ENCODE measurements at regions not wholly inside any gene's neighbourhood (a gene's known extent, or its start where the extent isn't known, plus 50 kb on each side); places are given as distances from the start of the nearest gene placed in this dataset.

DNA sequence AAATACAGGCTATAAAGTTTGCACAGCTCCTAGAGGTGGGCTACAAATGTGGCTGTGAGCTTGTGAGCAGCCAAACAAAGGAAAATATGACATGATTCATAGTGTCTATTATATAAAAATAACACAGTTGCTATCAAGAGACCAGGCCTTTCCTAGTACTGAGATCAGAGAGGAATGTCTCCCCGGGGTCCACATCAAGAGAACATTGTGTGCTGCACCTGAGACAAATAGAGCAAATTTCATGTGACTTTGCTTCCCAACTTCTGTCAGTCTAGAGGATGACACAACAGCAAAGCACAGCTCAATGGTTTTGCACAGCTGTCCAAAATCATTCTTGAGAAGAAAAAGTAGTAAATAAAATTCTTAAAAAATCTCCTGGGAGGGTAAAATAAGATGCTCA, 297.5 kb upstream of the PRKD1 start:
- Histone ChIP-seq H3K9me3 (ENCODE audit: control insufficient read depth, low read length) (no peaks in the 10 kb centered on the region), H3K4me3 (ENCODE audit: low read length in 2 of 2) (no peak overlapping the region), H3K27me3 (ENCODE audit: control insufficient read depth in 1 of 2, insufficient read depth in 2 of 2, low read length in 1 of 2) (no peaks in the 10 kb centered on the region), H3K36me3 (ENCODE audit: control insufficient read depth in 1 of 2, insufficient read depth in 2 of 2, low read length in 1 of 2) (no peaks in the 10 kb centered on the region), H3K27ac (ENCODE audit: low read depth in 1 of 2, low read length in 2 of 2) (peak overlapping the region; percentile 50 to 85), H3K4me1 (ENCODE audit: control insufficient read depth in 1 of 2, insufficient read depth in 2 of 2, low read length in 2 of 2) (peaks cover 10 to 17% of the 10 kb centered on the region in 2 donors)
- DNase-seq = no peak
- ATAC-seq (ENCODE audit: low FRiP score) = no peak
- 16 to 32% methylated on average over 1 of the region's 1 CpG for WGBS, 2 donors
- intact Hi-C loops (cut with DNase I) = loop anchor here (2.0 to 10.0 kb wide), 2 partner anchors 30 to 300 kb away; partner anchors contain the start of gene PRKD1 (in 1 of the 2)

DNA sequence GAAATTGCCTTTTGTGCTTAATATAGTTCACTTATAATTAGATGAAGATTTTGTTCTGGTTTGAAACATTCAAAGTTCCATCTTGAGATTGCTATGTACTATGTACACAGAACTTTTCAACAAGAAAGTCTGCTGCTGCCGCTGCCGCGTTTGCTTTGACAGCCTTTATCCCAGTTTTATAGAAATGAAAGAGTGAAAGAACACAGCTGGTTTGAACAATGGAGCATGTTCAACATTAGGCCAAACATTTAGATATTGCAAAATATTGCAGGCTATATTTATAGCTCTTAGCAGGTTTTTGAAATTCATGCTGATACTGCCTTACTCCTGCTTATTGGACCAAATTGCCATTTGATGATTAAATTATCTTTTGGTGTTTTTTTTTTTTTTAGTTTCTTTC, 299.8 kb upstream of the PRKD1 start:
- ATAC-seq (ENCODE audit: low FRiP score) = peak; percentile 36
- 7 to 8% methylated on average over 3 of the region's 3 CpGs for WGBS, 2 donors
- peak overlapping the region in 1 of 2 donors; percentile 36 for H3K27ac ChIP-seq (ENCODE audit: low read depth in 1 of 2, low read length in 2 of 2)
- H3K36me3 ChIP-seq (ENCODE audit: control insufficient read depth in 1 of 2, insufficient read depth in 2 of 2, low read length in 1 of 2) = no peaks in the 10 kb centered on the region
- DNase-seq = no peak
- peaks cover 9 to 15% of the 10 kb centered on the region in 2 donors for H3K4me1 ChIP-seq (ENCODE audit: control insufficient read depth in 1 of 2, insufficient read depth in 2 of 2, low read length in 2 of 2)
- H3K27me3 ChIP-seq (ENCODE audit: control insufficient read depth in 1 of 2, insufficient read depth in 2 of 2, low read length in 1 of 2) = no peaks in the 10 kb centered on the region
- intact Hi-C loops (cut with DNase I) = loop anchor here in 1 of 2 donors (10.0 kb wide), 1 partner anchor 303 kb away; the partner anchor contains the start of gene PRKD1
- H3K4me3 ChIP-seq (ENCODE audit: low read length in 2 of 2) = no peak overlapping the region
- H3K9me3 ChIP-seq (ENCODE audit: control insufficient read depth, low read length) = no peaks in the 10 kb centered on the region

DNA sequence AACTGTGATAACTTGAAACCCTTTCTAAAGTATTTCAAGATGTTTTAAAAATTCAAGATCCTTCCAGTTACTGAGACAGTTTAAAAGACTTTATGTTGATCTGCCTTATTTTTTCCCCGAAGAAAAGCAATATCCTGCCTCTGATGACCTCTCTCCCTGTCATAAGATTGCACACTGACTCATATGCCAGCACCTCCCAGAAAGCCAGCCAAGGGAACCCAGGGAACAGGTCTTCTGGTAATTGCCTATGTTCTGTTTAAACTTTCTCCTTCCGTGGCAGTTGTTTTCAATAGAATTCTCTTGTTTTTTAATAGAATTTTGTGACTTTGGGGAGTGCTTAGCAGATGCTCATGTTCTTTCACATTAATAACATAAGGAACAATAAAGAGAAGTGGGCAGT, 300.2 kb upstream of the PRKD1 start:
- ATAC-seq (ENCODE audit: low FRiP score) = no peak
- peak in 1 of 2 donors; percentile 50 for DNase-seq
- no peak overlapping the region for H3K4me3 ChIP-seq (ENCODE audit: low read length in 2 of 2)
- WGBS, 2 donors = 3 to 5% methylated on average over 2 of the region's 2 CpGs
- no peaks in the 10 kb centered on the region for H3K9me3 ChIP-seq (ENCODE audit: control insufficient read depth, low read length)
- H3K27ac ChIP-seq (ENCODE audit: low read depth in 1 of 2, low read length in 2 of 2) = peak overlapping the region; percentile 36 to 84
- intact Hi-C loops (cut with DNase I) = loop anchor here in 1 of 2 donors (10.0 kb wide), 1 partner anchor 303 kb away; the partner anchor contains the start of gene PRKD1
- no peaks in the 10 kb centered on the region for H3K27me3 ChIP-seq (ENCODE audit: control insufficient read depth in 1 of 2, insufficient read depth in 2 of 2, low read length in 1 of 2)
- H3K4me1 ChIP-seq (ENCODE audit: control insufficient read depth in 1 of 2, insufficient read depth in 2 of 2, low read length in 2 of 2) = peaks cover 9 to 12% of the 10 kb centered on the region in 2 donors
- no peaks in the 10 kb centered on the region for H3K36me3 ChIP-seq (ENCODE audit: control insufficient read depth in 1 of 2, insufficient read depth in 2 of 2, low read length in 1 of 2)

DNA sequence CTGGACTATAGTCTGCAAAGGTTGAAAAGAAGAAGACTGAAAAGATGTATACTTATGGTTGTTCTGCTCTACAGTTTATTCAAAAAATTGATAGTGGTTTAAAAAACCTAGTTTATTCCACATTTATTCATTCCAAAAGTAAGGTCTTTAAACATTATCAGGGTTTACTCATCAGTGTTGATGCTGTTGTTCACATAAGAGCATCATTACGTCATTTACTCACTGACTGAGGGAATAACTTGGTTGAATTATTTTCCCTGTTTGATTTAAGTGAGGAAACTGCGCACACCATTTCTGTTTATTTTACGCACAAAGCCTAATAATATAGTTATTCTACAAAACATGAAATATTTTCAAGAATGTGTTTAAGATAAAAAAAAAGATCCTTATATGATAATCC, 303.1 kb upstream of the PRKD1 start:
- 96 to 98% methylated on average over 3 of the region's 3 CpGs for WGBS, 2 donors
- peaks cover 3 to 5% of the 10 kb centered on the region in 2 donors for H3K4me1 ChIP-seq (ENCODE audit: control insufficient read depth in 1 of 2, insufficient read depth in 2 of 2, low read length in 2 of 2)
- H3K36me3 ChIP-seq (ENCODE audit: control insufficient read depth in 1 of 2, insufficient read depth in 2 of 2, low read length in 1 of 2) = no peaks in the 10 kb centered on the region
- no peak for DNase-seq
- no peak overlapping the region for H3K27ac ChIP-seq (ENCODE audit: low read depth in 1 of 2, low read length in 2 of 2)
- no peak for ATAC-seq (ENCODE audit: low FRiP score)
- intact Hi-C loops (cut with DNase I) = no loop called here
- H3K4me3 ChIP-seq (ENCODE audit: low read length in 2 of 2) = no peak overlapping the region
- no peaks in the 10 kb centered on the region for H3K27me3 ChIP-seq (ENCODE audit: control insufficient read depth in 1 of 2, insufficient read depth in 2 of 2, low read length in 1 of 2)
- H3K9me3 ChIP-seq (ENCODE audit: control insufficient read depth, low read length) = no peaks in the 10 kb centered on the region

DNA sequence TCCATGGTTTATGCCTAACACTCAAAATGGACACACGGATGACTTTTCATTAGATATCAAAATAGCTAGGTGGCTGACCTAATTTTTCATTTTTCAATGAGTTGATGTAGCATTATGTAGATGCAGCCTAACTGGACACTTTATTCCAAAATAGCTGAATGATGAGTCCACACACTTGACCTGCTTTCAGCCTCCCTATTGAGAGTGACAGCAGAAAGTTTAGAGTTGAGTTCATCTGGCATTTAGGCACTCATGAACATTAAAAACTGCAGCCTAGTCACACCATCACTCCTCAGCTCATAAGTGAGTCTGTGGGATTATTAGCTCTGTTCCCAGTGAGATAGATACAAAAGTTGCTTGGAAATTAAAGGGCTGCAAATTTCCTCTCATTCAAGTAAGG, 307.3 kb upstream of the PRKD1 start:
- H3K36me3 ChIP-seq (ENCODE audit: control insufficient read depth in 1 of 2, insufficient read depth in 2 of 2, low read length in 1 of 2) = no peaks in the 10 kb centered on the region
- H3K27ac ChIP-seq (ENCODE audit: low read depth in 1 of 2, low read length in 2 of 2) = no peak overlapping the region
- H3K4me3 ChIP-seq (ENCODE audit: low read length in 2 of 2) = no peak overlapping the region
- intact Hi-C loops (cut with DNase I) = no loop called here
- H3K9me3 ChIP-seq (ENCODE audit: control insufficient read depth, low read length) = no peaks in the 10 kb centered on the region
- DNase-seq = no peak
- no peaks in the 10 kb centered on the region for H3K4me1 ChIP-seq (ENCODE audit: control insufficient read depth in 1 of 2, insufficient read depth in 2 of 2, low read length in 2 of 2)
- no peaks in the 10 kb centered on the region for H3K27me3 ChIP-seq (ENCODE audit: control insufficient read depth in 1 of 2, insufficient read depth in 2 of 2, low read length in 1 of 2)
- ATAC-seq (ENCODE audit: low FRiP score) = no peak
- WGBS, 2 donors = 92 to 100% methylated on average over 1 of the region's 1 CpG

DNA sequence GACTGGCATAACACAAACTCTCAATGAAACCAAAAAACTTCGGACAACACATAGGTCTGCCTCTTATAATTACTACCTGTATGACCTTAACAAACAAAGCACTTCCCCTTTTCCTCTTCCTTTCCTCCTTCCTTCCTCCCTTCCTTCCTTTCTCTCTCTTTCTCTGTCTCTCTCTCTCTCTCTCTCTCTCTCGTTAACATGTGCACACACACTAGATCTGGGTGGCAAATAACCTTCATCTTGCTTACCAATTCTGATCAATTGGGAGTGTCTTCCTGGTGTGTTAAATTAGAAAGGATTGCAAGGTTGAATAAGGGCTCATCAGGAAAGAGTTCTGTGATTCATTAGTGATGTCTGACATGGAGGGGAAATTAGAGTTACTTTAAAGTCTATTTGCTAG, 307.8 kb upstream of the PRKD1 start:
- H3K4me1 ChIP-seq (ENCODE audit: control insufficient read depth in 1 of 2, insufficient read depth in 2 of 2, low read length in 2 of 2) = no peaks in the 10 kb centered on the region
- H3K27me3 ChIP-seq (ENCODE audit: control insufficient read depth in 1 of 2, insufficient read depth in 2 of 2, low read length in 1 of 2) = no peaks in the 10 kb centered on the region
- intact Hi-C loops (cut with DNase I) = no loop called here
- WGBS, 2 donors = 93 to 95% methylated on average over 2 of the region's 2 CpGs
- no peaks in the 10 kb centered on the region for H3K9me3 ChIP-seq (ENCODE audit: control insufficient read depth, low read length)
- no peak overlapping the region for H3K4me3 ChIP-seq (ENCODE audit: low read length in 2 of 2)
- no peak for ATAC-seq (ENCODE audit: low FRiP score)
- DNase-seq = no peak
- no peaks in the 10 kb centered on the region for H3K36me3 ChIP-seq (ENCODE audit: control insufficient read depth in 1 of 2, insufficient read depth in 2 of 2, low read length in 1 of 2)
- no peak overlapping the region for H3K27ac ChIP-seq (ENCODE audit: low read depth in 1 of 2, low read length in 2 of 2)

DNA sequence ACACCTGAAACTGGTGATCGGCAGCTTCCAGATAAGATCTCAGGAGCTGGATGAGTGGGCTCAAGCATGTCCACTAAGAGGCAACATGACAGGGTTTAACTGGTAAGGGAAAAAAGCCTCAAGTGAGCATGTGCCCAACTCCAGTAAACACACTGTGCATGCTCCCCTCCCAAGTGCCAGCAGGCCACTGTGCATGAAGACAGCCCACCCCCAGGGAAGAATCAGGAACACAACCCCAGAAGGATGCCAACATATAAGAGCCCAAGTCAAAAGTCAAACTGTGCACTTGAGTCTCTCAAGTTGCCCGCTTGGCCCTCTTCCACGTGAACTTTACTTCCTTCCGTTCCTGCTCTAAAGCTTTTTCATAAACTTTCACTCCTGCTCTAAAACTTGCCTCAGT, 311.3 kb upstream of the PRKD1 start:
- no peaks in the 10 kb centered on the region for H3K36me3 ChIP-seq (ENCODE audit: control insufficient read depth in 1 of 2, insufficient read depth in 2 of 2, low read length in 1 of 2)
- no peaks in the 10 kb centered on the region for H3K9me3 ChIP-seq (ENCODE audit: control insufficient read depth, low read length)
- DNase-seq (no peak), ATAC-seq (ENCODE audit: low FRiP score) (no peak)
- H3K27ac ChIP-seq (ENCODE audit: low read depth in 1 of 2, low read length in 2 of 2) = no peak overlapping the region
- H3K4me1 ChIP-seq (ENCODE audit: control insufficient read depth in 1 of 2, insufficient read depth in 2 of 2, low read length in 2 of 2) = no peaks in the 10 kb centered on the region
- intact Hi-C loops (cut with DNase I) = no loop called here
- no peak overlapping the region for H3K4me3 ChIP-seq (ENCODE audit: low read length in 2 of 2)
- no peaks in the 10 kb centered on the region for H3K27me3 ChIP-seq (ENCODE audit: control insufficient read depth in 1 of 2, insufficient read depth in 2 of 2, low read length in 1 of 2)
- WGBS, 2 donors = 91 to 97% methylated on average over 4 of the region's 4 CpGs

DNA sequence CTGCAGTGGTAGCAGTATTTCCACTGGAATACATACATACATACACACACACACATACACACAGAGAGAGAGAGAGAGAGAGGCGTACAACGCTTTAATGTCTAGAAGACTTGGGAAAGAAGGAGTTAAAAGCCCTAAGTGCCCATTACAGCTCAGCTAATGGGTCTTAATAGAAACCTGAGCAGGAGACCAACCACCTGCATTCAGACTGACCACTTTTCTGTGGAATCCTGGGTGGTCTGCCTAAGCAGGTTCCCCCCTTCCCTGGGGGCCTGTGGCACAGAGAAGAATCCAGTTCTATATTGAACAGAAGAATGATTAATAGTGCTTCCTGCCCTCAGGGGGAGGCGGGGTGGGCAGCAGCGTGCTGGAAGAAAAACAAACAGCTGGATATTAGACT, 312.4 kb upstream of the PRKD1 start:
- Histone ChIP-seq H3K9me3 (ENCODE audit: control insufficient read depth, low read length) (no peaks in the 10 kb centered on the region), H3K4me1 (ENCODE audit: control insufficient read depth in 1 of 2, insufficient read depth in 2 of 2, low read length in 2 of 2) (no peaks in the 10 kb centered on the region), H3K27me3 (ENCODE audit: control insufficient read depth in 1 of 2, insufficient read depth in 2 of 2, low read length in 1 of 2) (no peaks in the 10 kb centered on the region), H3K27ac (ENCODE audit: low read depth in 1 of 2, low read length in 2 of 2) (no peak overlapping the region), H3K4me3 (ENCODE audit: low read length in 2 of 2) (no peak overlapping the region), H3K36me3 (ENCODE audit: control insufficient read depth in 1 of 2, insufficient read depth in 2 of 2, low read length in 1 of 2) (no peaks in the 10 kb centered on the region)
- intact Hi-C loops (cut with DNase I) = no loop called here
- no peak for ATAC-seq (ENCODE audit: low FRiP score)
- no peak for DNase-seq
- whole genome bisulfite sequencing, 2 donors = 72 to 75% methylated on average over 4 of the region's 4 CpGs

DNA sequence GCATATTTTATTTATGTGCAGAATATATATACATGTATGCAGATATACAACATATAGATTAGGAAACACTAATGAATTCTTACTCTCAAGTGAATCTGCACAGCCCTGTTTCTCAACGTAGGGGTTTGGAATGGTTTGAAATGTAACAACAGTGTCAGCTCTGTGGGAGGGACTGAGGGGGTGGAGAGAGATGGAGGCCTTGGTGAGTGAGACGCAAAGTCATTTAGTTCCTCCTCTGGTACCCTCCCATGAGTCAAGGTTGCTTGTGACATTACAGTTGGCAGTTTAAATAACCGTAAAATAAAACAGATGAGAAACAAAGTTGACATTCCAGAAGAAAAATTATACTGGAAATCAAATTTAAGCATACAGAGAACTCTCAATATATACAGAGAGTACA, 313.0 kb upstream of the PRKD1 start:
- H3K9me3 ChIP-seq (ENCODE audit: control insufficient read depth, low read length) = no peaks in the 10 kb centered on the region
- ATAC-seq (ENCODE audit: low FRiP score) = no peak
- H3K27ac ChIP-seq (ENCODE audit: low read depth in 1 of 2, low read length in 2 of 2) = no peak overlapping the region
- WGBS, 2 donors = 71 to 76% methylated on average over 3 of the region's 3 CpGs
- no peak for DNase-seq
- H3K4me3 ChIP-seq (ENCODE audit: low read length in 2 of 2) = no peak overlapping the region
- no peaks in the 10 kb centered on the region for H3K36me3 ChIP-seq (ENCODE audit: control insufficient read depth in 1 of 2, insufficient read depth in 2 of 2, low read length in 1 of 2)
- no peaks in the 10 kb centered on the region for H3K27me3 ChIP-seq (ENCODE audit: control insufficient read depth in 1 of 2, insufficient read depth in 2 of 2, low read length in 1 of 2)
- H3K4me1 ChIP-seq (ENCODE audit: control insufficient read depth in 1 of 2, insufficient read depth in 2 of 2, low read length in 2 of 2) = no peaks in the 10 kb centered on the region
- intact Hi-C loops (cut with DNase I) = no loop called here

All from aorta (tissue), 5 donors.